ENCODE measurements at regions not wholly inside any gene's neighbourhood (a gene's known extent, or its start where the extent isn't known, plus 50 kb on each side); places are given as distances from the start of the nearest gene placed in this dataset.
"Not testable (repeated sequence)": the region's sequence is repeated elsewhere in the genome, so short reads cannot be mapped to it uniquely, and the experiment has no call there.

GRCh38 chr5:87121304-87122150 lies 146.2 kb upstream of the RASA1 start:
- H3K4me3 ChIP-seq (ENCODE audit: low read length in 3 of 3), result no peak overlapping the region
- no peak overlapping the region for H3K9ac ChIP-seq (ENCODE audit: low read depth in 1 of 3, low read length in 3 of 3)
- H3K4me1 ChIP-seq (ENCODE audit: control insufficient read depth in 3 of 3, insufficient read depth in 3 of 3, low read length in 3 of 3), result no peaks in the 10 kb centered on the region
- no peaks in the 10 kb centered on the region for H3K27me3 ChIP-seq (ENCODE audit: control insufficient read depth in 3 of 3, insufficient read depth in 3 of 3, low read length in 3 of 3)
- H3K9me3 ChIP-seq (ENCODE audit: control insufficient read depth in 3 of 3, low read length in 3 of 3), result no peaks in the 10 kb centered on the region
- no peak overlapping the region for H3K27ac ChIP-seq (ENCODE audit: low read depth, low read length)
- H3K36me3 ChIP-seq (ENCODE audit: control insufficient read depth in 3 of 3, insufficient read depth in 3 of 3, low read length in 3 of 3), result no peaks in the 10 kb centered on the region

DNA sequence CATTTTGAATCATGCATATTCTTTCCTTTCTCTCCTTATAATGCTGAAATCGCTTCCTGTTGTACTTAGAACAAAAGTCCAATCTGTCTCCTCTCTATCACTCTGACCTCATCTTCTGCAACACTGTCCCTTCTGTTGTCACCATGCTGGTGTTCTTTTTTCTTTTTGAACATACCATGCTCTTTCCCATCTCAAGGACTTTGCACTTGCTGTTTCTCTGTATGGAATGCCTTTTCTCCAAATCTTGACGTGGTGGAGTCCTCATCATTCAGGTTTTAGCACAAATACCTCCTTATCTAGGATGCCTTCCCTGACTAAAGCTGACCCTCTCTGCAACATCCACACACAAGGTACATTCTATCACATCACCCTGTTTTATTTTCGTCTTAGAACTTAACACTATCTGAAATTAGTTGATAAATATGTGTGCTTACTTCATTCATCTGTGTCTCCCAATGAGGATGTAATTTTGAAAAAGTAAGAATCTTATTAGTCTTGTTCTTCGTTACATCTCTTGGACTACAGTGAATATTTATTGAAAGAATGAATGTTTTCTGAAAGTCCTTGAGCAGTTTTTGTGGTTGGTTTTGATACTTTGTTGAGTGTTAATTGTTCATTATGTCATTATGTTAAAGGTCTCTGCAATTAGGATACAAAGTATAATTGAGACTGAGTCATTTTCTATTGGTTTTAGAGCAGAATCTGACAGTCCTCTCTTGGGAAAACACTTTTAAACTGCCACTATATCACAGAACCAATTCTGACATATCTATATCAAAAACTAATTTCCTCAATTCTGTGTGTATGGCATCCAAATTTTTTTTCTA lies 145.3 kb upstream of the RASA1 start:
- Histone ChIP-seq H3K9ac (ENCODE audit: low read depth in 1 of 3, low read length in 3 of 3) (no peak overlapping the region), H3K9me3 (ENCODE audit: control insufficient read depth in 3 of 3, low read length in 3 of 3) (no peaks in the 10 kb centered on the region), H3K36me3 (ENCODE audit: control insufficient read depth in 3 of 3, insufficient read depth in 3 of 3, low read length in 3 of 3) (no peaks in the 10 kb centered on the region), H3K27ac (ENCODE audit: low read depth, low read length) (no peak overlapping the region), H3K4me1 (ENCODE audit: control insufficient read depth in 3 of 3, insufficient read depth in 3 of 3, low read length in 3 of 3) (no peaks in the 10 kb centered on the region), H3K4me3 (ENCODE audit: low read length in 3 of 3) (no peak overlapping the region), H3K27me3 (ENCODE audit: control insufficient read depth in 3 of 3, insufficient read depth in 3 of 3, low read length in 3 of 3) (no peaks in the 10 kb centered on the region)

GRCh38 chr5:87125766-87126165 lies 141.9 kb upstream of the RASA1 start:
- Histone ChIP-seq H3K9me3 (ENCODE audit: control insufficient read depth in 3 of 3, low read length in 3 of 3) (no peaks in the 10 kb centered on the region), H3K27me3 (ENCODE audit: control insufficient read depth in 3 of 3, insufficient read depth in 3 of 3, low read length in 3 of 3) (no peaks in the 10 kb centered on the region), H3K4me3 (ENCODE audit: low read length in 3 of 3) (no peak overlapping the region)

GRCh38 chr5:87126869-87127268 lies 140.8 kb upstream of the RASA1 start:
- no peaks in the 10 kb centered on the region for H3K9me3 ChIP-seq (ENCODE audit: control insufficient read depth in 3 of 3, low read length in 3 of 3)

More at GRCh38 chr5:87125766-87126165, 141.9 kb upstream of the RASA1 start:
- H3K4me1 ChIP-seq (ENCODE audit: control insufficient read depth in 3 of 3, insufficient read depth in 3 of 3, low read length in 3 of 3), result no peaks in the 10 kb centered on the region
- H3K36me3 ChIP-seq (ENCODE audit: control insufficient read depth in 3 of 3, insufficient read depth in 3 of 3, low read length in 3 of 3), result no peaks in the 10 kb centered on the region
- no peak overlapping the region for H3K9ac ChIP-seq (ENCODE audit: low read depth in 1 of 3, low read length in 3 of 3)
- no peak overlapping the region for H3K27ac ChIP-seq (ENCODE audit: low read depth, low read length)

GRCh38 chr5:87127426-87127825 lies 140.3 kb upstream of the RASA1 start:
- Histone ChIP-seq H3K4me3 (ENCODE audit: low read length in 3 of 3) (no peak overlapping the region), H3K9me3 (ENCODE audit: control insufficient read depth in 3 of 3, low read length in 3 of 3) (no peaks in the 10 kb centered on the region), H3K4me1 (ENCODE audit: control insufficient read depth in 3 of 3, insufficient read depth in 3 of 3, low read length in 3 of 3) (no peaks in the 10 kb centered on the region), H3K27ac (ENCODE audit: low read depth, low read length) (no peak overlapping the region), H3K9ac (ENCODE audit: low read depth in 1 of 3, low read length in 3 of 3) (no peak overlapping the region), H3K36me3 (ENCODE audit: control insufficient read depth in 3 of 3, insufficient read depth in 3 of 3, low read length in 3 of 3) (no peaks in the 10 kb centered on the region), H3K27me3 (ENCODE audit: control insufficient read depth in 3 of 3, insufficient read depth in 3 of 3, low read length in 3 of 3) (no peaks in the 10 kb centered on the region)

More at GRCh38 chr5:87126869-87127268, 140.8 kb upstream of the RASA1 start:
- Histone ChIP-seq H3K4me1 (ENCODE audit: control insufficient read depth in 3 of 3, insufficient read depth in 3 of 3, low read length in 3 of 3) (no peaks in the 10 kb centered on the region), H3K27ac (ENCODE audit: low read depth, low read length) (no peak overlapping the region), H3K9ac (ENCODE audit: low read depth in 1 of 3, low read length in 3 of 3) (no peak overlapping the region), H3K36me3 (ENCODE audit: control insufficient read depth in 3 of 3, insufficient read depth in 3 of 3, low read length in 3 of 3) (no peaks in the 10 kb centered on the region), H3K27me3 (ENCODE audit: control insufficient read depth in 3 of 3, insufficient read depth in 3 of 3, low read length in 3 of 3) (no peaks in the 10 kb centered on the region), H3K4me3 (ENCODE audit: low read length in 3 of 3) (no peak overlapping the region)

DNA sequence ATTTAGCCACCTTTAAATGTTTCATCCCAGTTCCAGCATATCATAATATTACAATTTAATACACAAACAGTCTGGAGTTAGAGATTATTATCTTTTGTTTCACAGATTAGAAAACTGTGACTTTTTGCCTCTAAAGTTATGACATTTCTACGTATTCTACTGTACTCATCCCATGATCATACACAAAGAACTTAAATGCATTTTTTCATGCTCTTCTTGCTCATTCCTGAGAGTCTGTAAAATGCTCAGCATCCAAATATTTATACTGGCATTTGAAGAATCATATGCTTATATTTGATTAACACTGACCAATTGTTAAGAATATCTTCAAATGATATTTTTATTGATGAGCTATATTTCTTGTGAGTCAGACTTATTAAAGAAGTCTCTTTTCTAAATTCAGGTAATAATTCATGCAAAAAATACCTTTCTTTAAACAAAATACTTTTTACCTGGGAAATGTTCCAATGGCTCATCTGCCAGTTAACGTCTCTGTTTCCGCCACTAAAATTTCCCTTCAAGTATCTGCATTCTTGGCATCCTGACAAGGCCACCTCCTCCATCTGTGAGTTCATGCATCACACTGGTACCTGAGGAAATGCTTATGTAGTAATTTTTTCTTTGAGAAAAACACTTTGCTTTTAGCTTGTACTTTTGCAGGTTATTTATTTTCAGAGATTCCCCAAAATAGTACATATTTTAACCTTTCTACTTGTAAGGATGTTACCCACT lies 139.6 kb upstream of the RASA1 start:
- H3K9me3 ChIP-seq (ENCODE audit: control insufficient read depth in 3 of 3, low read length in 3 of 3), result no peaks in the 10 kb centered on the region
- H3K4me1 ChIP-seq (ENCODE audit: control insufficient read depth in 3 of 3, insufficient read depth in 3 of 3, low read length in 3 of 3), result no peaks in the 10 kb centered on the region
- no peaks in the 10 kb centered on the region for H3K27me3 ChIP-seq (ENCODE audit: control insufficient read depth in 3 of 3, insufficient read depth in 3 of 3, low read length in 3 of 3)
- H3K36me3 ChIP-seq (ENCODE audit: control insufficient read depth in 3 of 3, insufficient read depth in 3 of 3, low read length in 3 of 3), result no peaks in the 10 kb centered on the region
- H3K27ac ChIP-seq (ENCODE audit: low read depth, low read length), result no peak overlapping the region
- H3K9ac ChIP-seq (ENCODE audit: low read depth in 1 of 3, low read length in 3 of 3), result no peak overlapping the region
- H3K4me3 ChIP-seq (ENCODE audit: low read length in 3 of 3), result no peak overlapping the region

GRCh38 chr5:87129046-87129445 lies 138.6 kb upstream of the RASA1 start:
- H3K9me3 ChIP-seq (ENCODE audit: control insufficient read depth in 3 of 3, low read length in 3 of 3), result no peaks in the 10 kb centered on the region
- H3K27me3 ChIP-seq (ENCODE audit: control insufficient read depth in 3 of 3, insufficient read depth in 3 of 3, low read length in 3 of 3), result no peaks in the 10 kb centered on the region
- H3K4me1 ChIP-seq (ENCODE audit: control insufficient read depth in 3 of 3, insufficient read depth in 3 of 3, low read length in 3 of 3), result no peaks in the 10 kb centered on the region
- no peak overlapping the region for H3K27ac ChIP-seq (ENCODE audit: low read depth, low read length)
- no peak overlapping the region for H3K4me3 ChIP-seq (ENCODE audit: low read length in 3 of 3)
- H3K9ac ChIP-seq (ENCODE audit: low read depth in 1 of 3, low read length in 3 of 3), result no peak overlapping the region
- H3K36me3 ChIP-seq (ENCODE audit: control insufficient read depth in 3 of 3, insufficient read depth in 3 of 3, low read length in 3 of 3), result no peaks in the 10 kb centered on the region

GRCh38 chr5:87132696-87133095 lies 135.0 kb upstream of the RASA1 start:
- H3K27me3 ChIP-seq (ENCODE audit: control insufficient read depth in 3 of 3, insufficient read depth in 3 of 3, low read length in 3 of 3), result no peaks in the 10 kb centered on the region
- H3K4me1 ChIP-seq (ENCODE audit: control insufficient read depth in 3 of 3, insufficient read depth in 3 of 3, low read length in 3 of 3), result no peaks in the 10 kb centered on the region
- no peaks in the 10 kb centered on the region for H3K9me3 ChIP-seq (ENCODE audit: control insufficient read depth in 3 of 3, low read length in 3 of 3)
- H3K9ac ChIP-seq (ENCODE audit: low read depth in 1 of 3, low read length in 3 of 3), result no peak overlapping the region
- no peak overlapping the region for H3K4me3 ChIP-seq (ENCODE audit: low read length in 3 of 3)
- H3K27ac ChIP-seq (ENCODE audit: low read depth, low read length), result no peak overlapping the region
- H3K36me3 ChIP-seq (ENCODE audit: control insufficient read depth in 3 of 3, insufficient read depth in 3 of 3, low read length in 3 of 3), result no peaks in the 10 kb centered on the region

- H3K27ac ChIP-seq (ENCODE audit: low read depth, low read length); H3K4me3 ChIP-seq (ENCODE audit: low read length in 3 of 3); H3K4me1 ChIP-seq (ENCODE audit: control insufficient read depth in 3 of 3, insufficient read depth in 3 of 3, low read length in 3 of 3); H3K27me3 ChIP-seq (ENCODE audit: control insufficient read depth in 3 of 3, insufficient read depth in 3 of 3, low read length in 3 of 3); H3K9ac ChIP-seq (ENCODE audit: low read depth in 1 of 3, low read length in 3 of 3); H3K9me3 ChIP-seq (ENCODE audit: control insufficient read depth in 3 of 3, low read length in 3 of 3); H3K36me3 ChIP-seq (ENCODE audit: control insufficient read depth in 3 of 3, insufficient read depth in 3 of 3, low read length in 3 of 3): not testable (repeated sequence)
Measured at GRCh38 chr5:87134513-87134912, 133.2 kb upstream of the RASA1 start.

All from skeletal muscle tissue (tissue), 3 donors.